Common myeloid progenitor, CD34-positive (primary cell): ENCODE measurements at regions not wholly inside any gene's neighbourhood (a gene's known extent, or its start where the extent isn't known, plus 50 kb on each side); places are given as distances from the start of the nearest gene placed in this dataset.

Experiments
- CTCF ChIA-PET: fragments of 350-600 bp; sonication (Branson Sonifier 250); formaldehyde crosslinking; loops from one replicate; lab custom pipeline; 2021; ENCODE audit warnings: antibody characterized with exemption; lab: Charles Lee
- POLR2A ChIA-PET: fragments of 350-600 bp; sonication (Branson Sonifier 250); formaldehyde crosslinking; loops from one replicate; lab custom pipeline; 2021; ENCODE audit warnings: antibody characterized with exemption; lab: Charles Lee
- DNase-seq, 3 donors: peaks; one replicate each; pipeline versions ENCODE4 v3.0.0 to v3.0.0-alpha.2; 2013
- H3K27ac ChIP-seq, 2 experiments: 1 replicate in 1 of 2; 2 replicates in 1 of 2; pipeline ENCODE4 v1.7.0; 2013; ENCODE audit warnings: inconsistent platforms in 2 of 2, low read length in 2 of 2, mild to moderate bottlenecking in 2 of 2, low read depth in 1 of 2, moderate library complexity in 1 of 2; ENCODE audit not compliant: severe bottlenecking in 2 of 2, insufficient read depth in 1 of 2, poor library complexity in 1 of 2
- H3K27me3 ChIP-seq, 5 experiments: replicated peaks in 2 of 5; 1 replicate in 3 of 5; 2 replicates in 2 of 5; pipeline versions ENCODE4 v1.6.1 to v1.7.0; 2013; ENCODE audit warnings: low read length in 4 of 5, mild to moderate bottlenecking in 2 of 5, moderate library complexity in 2 of 5, inconsistent platforms in 1 of 5; ENCODE audit not compliant: insufficient read depth in 5 of 5, control insufficient read depth in 4 of 5
- H3K36me3 ChIP-seq, 4 experiments: 1 replicate in 2 of 4; 2 replicates in 2 of 4; pipeline versions ENCODE4 v1.6.1 to v1.7.0; 2013; ENCODE audit warnings: low read length in 3 of 4, control low read depth in 1 of 4, mild to moderate bottlenecking in 1 of 4; ENCODE audit not compliant: control insufficient read depth in 4 of 4, insufficient read depth in 4 of 4
- H3K4me1 ChIP-seq, 4 experiments: 1 replicate in 3 of 4; 2 replicates in 1 of 4; pipeline versions ENCODE4 v1.6.1 to v1.7.1; 2013; ENCODE audit warnings: low read length in 3 of 4, mild to moderate bottlenecking in 3 of 4, control low read depth in 1 of 4, inconsistent platforms in 1 of 4, moderate library complexity in 1 of 4; ENCODE audit not compliant: control insufficient read depth in 4 of 4, insufficient read depth in 4 of 4; ENCODE audit errors: control extremely low read depth in 1 of 4
- H3K4me3 ChIP-seq, 7 experiments: 1 replicate in 4 of 7; 2 replicates in 3 of 7; pipeline versions ENCODE4 v1.5.1 to v1.7.0; 2013; ENCODE audit warnings: mild to moderate bottlenecking in 7 of 7, low read length in 6 of 7, moderate library complexity in 6 of 7, inconsistent platforms in 2 of 7, low read depth in 2 of 7, control low read depth in 1 of 7; ENCODE audit not compliant: insufficient read depth in 4 of 7, control insufficient read depth in 1 of 7; ENCODE audit errors: extremely low read depth in 1 of 7
- H3K9me3 ChIP-seq, 5 experiments: 1 replicate in 4 of 5; 2 replicates in 1 of 5; pipeline versions ENCODE4 v1.6.1 to v1.7.1; 2013; ENCODE audit warnings: low read length in 4 of 5, mild to moderate bottlenecking in 2 of 5, inconsistent platforms in 1 of 5, low read depth in 1 of 5, moderate library complexity in 1 of 5; ENCODE audit not compliant: control insufficient read depth in 4 of 5, insufficient read depth in 2 of 5; ENCODE audit errors: control extremely low read depth in 1 of 5
- WGBS: methylation state at CpG from one replicate; pipeline ENCODE4 v1.1.5; 2013; ENCODE audit not compliant: insufficient coverage; 5-methylcytosine and 5-hydroxymethylcytosine counted together

- DNase-seq, result no peak
- 90% methylated on average over 1 of the region's 1 CpG for WGBS
- Histone ChIP-seq H3K4me3 (no peak overlapping the region), H3K4me1 (no peaks in the 10 kb centered on the region), H3K27me3 (peaks cover 0 to 7% (median 0%) of the 10 kb centered on the region in 5 experiments), H3K9me3 (no peaks in the 10 kb centered on the region), H3K27ac (no peak overlapping the region), H3K36me3 (no peaks in the 10 kb centered on the region)
- POLR2A ChIA-PET, result no interaction called here
- CTCF ChIA-PET, result no interaction called here
Measured at GRCh38 chr9:86684148-86684547, 263.2 kb downstream of the GAS1 start.

- Histone ChIP-seq H3K9me3 (no peaks in the 10 kb centered on the region), H3K4me3 (peak overlapping the region in 1 of 7 experiments; percentile 42), H3K4me1 (no peaks in the 10 kb centered on the region), H3K27ac (no peak overlapping the region), H3K27me3 (peaks cover 0 to 7% (median 0%) of the 10 kb centered on the region in 5 experiments), H3K36me3 (no peaks in the 10 kb centered on the region)
- ChIA-PET CTCF (interaction anchor here (1.0 kb wide), 1 partner anchor 20 kb away, joined by 3 read pairs; no protein-coding TSS in a partner anchor), POLR2A (no interaction called here)
- WGBS, result 76% methylated on average over 6 of the region's 8 CpGs
- peak in 1 of 3 donors; percentile 7 for DNase-seq
Measured at GRCh38 chr9:86682240-86682639, 265.1 kb downstream of the GAS1 start.

- Histone ChIP-seq H3K27me3 (peaks cover 0 to 4% (median 0%) of the 10 kb centered on the region in 5 experiments), H3K4me1 (no peaks in the 10 kb centered on the region), H3K4me3 (no peak overlapping the region), H3K9me3 (no peaks in the 10 kb centered on the region), H3K36me3 (no peaks in the 10 kb centered on the region), H3K27ac (no peak overlapping the region)
- ChIA-PET POLR2A (no interaction called here), CTCF (no interaction called here)
- DNase-seq, result no peak
- WGBS, result no CpG with 5 or more reads among the region's 2 CpGs
Measured at GRCh38 chr9:86679909-86680308, 267.4 kb downstream of the GAS1 start.

GRCh38 chr9:86676396-86676795 lies 270.9 kb downstream of the GAS1 start:
- CTCF ChIA-PET, result no interaction called here
- POLR2A ChIA-PET, result no interaction called here
- peaks cover 0 to 4% (median 0%) of the 10 kb centered on the region in 5 experiments for H3K9me3 ChIP-seq
- H3K27me3 ChIP-seq, result peaks cover 0 to 2% (median 0%) of the 10 kb centered on the region in 5 experiments
- H3K27ac ChIP-seq, result no peak overlapping the region
- no peak overlapping the region for H3K4me3 ChIP-seq
- WGBS, result 86% methylated on average over 1 of the region's 2 CpGs
- H3K36me3 ChIP-seq, result no peaks in the 10 kb centered on the region
- DNase-seq, result no peak
- no peaks in the 10 kb centered on the region for H3K4me1 ChIP-seq

- DNase-seq, result no peak
- no peak overlapping the region for H3K27ac ChIP-seq
- ChIA-PET POLR2A (no interaction called here), CTCF (no interaction called here)
- 90% methylated on average over 4 of the region's 5 CpGs for WGBS
- no peak overlapping the region for H3K4me3 ChIP-seq
- peaks cover 0 to 9% (median 0%) of the 10 kb centered on the region in 5 experiments for H3K9me3 ChIP-seq
- H3K36me3 ChIP-seq, result no peaks in the 10 kb centered on the region
- peaks cover 0 to 2% (median 0%) of the 10 kb centered on the region in 5 experiments for H3K27me3 ChIP-seq
- H3K4me1 ChIP-seq, result no peaks in the 10 kb centered on the region
Measured at GRCh38 chr9:86675805-86676204, 271.5 kb downstream of the GAS1 start.

GRCh38 chr9:86674487-86674886 lies 272.8 kb downstream of the GAS1 start:
- H3K9me3 ChIP-seq, result peaks cover 0 to 14% (median 3%) of the 10 kb centered on the region in 5 experiments
- H3K4me3 ChIP-seq, result no peak overlapping the region
- WGBS, result 100% methylated on average over 2 of the region's 2 CpGs
- ChIA-PET POLR2A (no interaction called here), CTCF (no interaction called here)
- H3K27me3 ChIP-seq, result peaks cover 0 to 2% (median 0%) of the 10 kb centered on the region in 5 experiments
- H3K27ac ChIP-seq, result no peak overlapping the region
- DNase-seq, result no peak
- no peaks in the 10 kb centered on the region for H3K4me1 ChIP-seq
- H3K36me3 ChIP-seq, result no peaks in the 10 kb centered on the region

- 100% methylated on average over 1 of the region's 2 CpGs for WGBS
- H3K4me3 ChIP-seq, result no peak overlapping the region
- peaks cover 0 to 14% (median 3%) of the 10 kb centered on the region in 5 experiments for H3K9me3 ChIP-seq
- H3K27me3 ChIP-seq, result peaks cover 0 to 2% (median 0%) of the 10 kb centered on the region in 5 experiments
- no peak for DNase-seq
- ChIA-PET CTCF (no interaction called here), POLR2A (no interaction called here)
- no peaks in the 10 kb centered on the region for H3K36me3 ChIP-seq
- no peaks in the 10 kb centered on the region for H3K4me1 ChIP-seq
- no peak overlapping the region for H3K27ac ChIP-seq
Measured at GRCh38 chr9:86672966-86673365, 274.3 kb downstream of the GAS1 start.
